GM12892 (cell line): ENCODE measurements at regions not wholly inside any gene's neighbourhood (a gene's known extent, or its start where the extent isn't known, plus 50 kb on each side); places are given as distances from the start of the nearest gene placed in this dataset.

ENCODE experiments used
- DNase-seq: peaks from one replicate; pipeline ENCODE4 v3.0.0; 2011; ENCODE audit not compliant: insufficient read length
- FAIRE-seq: peaks from 2 replicates; lab custom pipeline; 2011; peaks lifted over from hg19 to GRCh38; lab: Jason Lieb, UNC
- POLR2A ChIP-seq: IDR thresholded peaks from 2 replicates; pipeline ENCODE4 v1.6.1; 2011; ENCODE audit warnings: low read depth, low read length, control low read depth
- POLR2AphosphoS5 ChIP-seq: IDR thresholded peaks from 2 replicates; pipeline ENCODE4 v1.6.1; 2011; ENCODE audit warnings: low read depth, low read length, control low read depth
- TAF1 ChIP-seq: IDR thresholded peaks from 2 replicates; pipeline ENCODE4 v1.6.1; 2011; ENCODE audit warnings: low read depth, mild to moderate bottlenecking, control low read depth, low read length, borderline replicate concordance

DNA sequence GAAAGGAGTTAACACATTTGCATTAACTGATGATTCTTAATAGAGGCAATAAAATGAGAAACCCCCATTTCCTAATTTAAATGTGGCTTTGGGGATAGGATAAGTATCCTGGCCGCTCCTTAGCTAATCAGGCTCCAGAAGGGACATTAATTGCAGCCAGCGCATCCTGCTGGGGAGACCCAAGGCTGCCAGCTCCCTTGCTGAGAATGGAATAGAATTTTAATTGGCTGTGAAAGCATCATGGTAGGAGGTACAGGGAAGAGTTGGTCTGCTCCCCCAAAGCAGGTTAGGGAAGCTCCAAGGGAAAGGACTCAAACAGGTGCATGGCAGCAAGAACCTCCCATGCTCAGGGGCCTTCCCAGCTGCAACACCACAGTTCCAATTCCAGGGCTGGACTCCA, 71.4 kb downstream of the MARCHF4 start:
- DNase-seq (no peak), FAIRE-seq (no peak)
- TF ChIP-seq TAF1 (no peak), POLR2A (no peak), POLR2AphosphoS5 (no peak)

DNA sequence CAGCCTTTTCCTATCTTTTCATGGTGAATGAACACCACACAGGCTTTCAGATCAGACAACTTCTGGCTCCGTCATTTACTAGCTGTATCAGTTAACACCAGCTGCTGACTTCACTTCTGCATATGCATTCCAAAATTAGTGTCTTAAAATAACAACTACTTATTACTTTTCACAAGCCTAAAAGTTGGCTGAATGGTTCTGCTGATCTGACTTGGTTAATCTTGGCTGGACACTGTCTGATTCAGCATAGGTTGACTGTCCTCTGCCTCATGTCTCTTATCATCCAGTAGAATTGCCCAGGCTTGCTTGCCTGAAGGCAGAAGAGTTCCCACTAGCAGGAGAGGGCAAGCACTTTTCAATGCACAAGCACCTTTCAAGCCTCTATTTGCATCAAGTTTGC, 72.7 kb downstream of the MARCHF4 start:
- no peak for DNase-seq
- no peak for TF ChIP-seq POLR2A
- no peak for TF ChIP-seq TAF1
- FAIRE-seq = no peak

- DNase-seq = no peak
- TF ChIP-seq POLR2A = no peak
- TF ChIP-seq POLR2AphosphoS5 = no peak
- TF ChIP-seq TAF1 = no peak
- no peak for FAIRE-seq
Measured at GRCh38 chr2:216298719-216299495, 73.4 kb downstream of the MARCHF4 start.

- TF ChIP-seq POLR2AphosphoS5 (no peak), POLR2A (no peak), TAF1 (no peak)
- no peak for FAIRE-seq
Measured at GRCh38 chr2:216296856-216297255, 75.4 kb downstream of the MARCHF4 start.

DNA sequence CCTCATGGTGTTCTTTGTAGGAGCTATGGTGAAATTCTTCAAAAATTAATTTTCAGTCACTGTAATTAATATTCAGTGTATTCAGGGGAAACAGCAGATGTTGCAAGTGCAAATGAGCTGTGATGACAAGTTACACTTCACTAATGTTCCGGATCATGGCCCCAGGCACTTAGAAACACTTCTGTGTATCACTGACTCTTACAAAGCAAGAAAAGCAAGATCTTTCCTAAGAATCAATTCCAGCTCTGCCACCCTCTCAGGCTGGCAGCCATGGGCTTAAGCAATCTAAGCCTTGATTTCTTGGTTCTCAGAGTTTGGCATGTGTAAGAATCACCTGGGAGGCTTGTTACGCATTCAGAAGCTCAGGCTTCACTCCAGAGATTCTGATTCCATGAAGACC, 78.0 kb downstream of the MARCHF4 start:
- TF ChIP-seq POLR2AphosphoS5 (no peak), TAF1 (no peak), POLR2A (no peak)
- FAIRE-seq (no peak), DNase-seq (no peak)

More at GRCh38 chr2:216296856-216297255, 75.4 kb downstream of the MARCHF4 start:
- no peak for DNase-seq

- no peak for FAIRE-seq
- no peak for TF ChIP-seq POLR2AphosphoS5
- TF ChIP-seq POLR2A = no peak
- TF ChIP-seq TAF1 = no peak
- no peak for DNase-seq
Measured at GRCh38 chr2:216293883-216294282, 78.4 kb downstream of the MARCHF4 start.

DNA sequence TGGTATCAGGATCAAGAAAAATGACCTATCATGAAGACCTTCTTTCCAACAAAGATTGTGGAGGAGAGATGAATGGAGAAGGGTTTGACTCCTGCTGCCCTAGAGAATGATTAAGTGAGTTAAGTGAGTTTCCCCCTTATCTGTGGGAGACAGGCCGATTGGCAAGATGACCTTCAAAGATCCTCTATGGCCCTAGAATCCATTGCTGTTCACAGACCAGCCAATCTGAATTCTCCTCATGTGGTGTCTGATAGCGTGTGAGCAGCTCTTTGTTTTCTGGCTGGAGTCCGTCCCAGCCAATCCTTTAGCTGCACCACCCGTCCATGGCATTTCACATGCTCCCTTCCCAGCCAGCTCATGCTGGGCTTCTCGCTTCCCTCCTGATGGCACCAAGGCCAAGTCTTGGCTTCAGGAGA, 79.4 kb downstream of the MARCHF4 start:
- no peak for FAIRE-seq
- TF ChIP-seq POLR2AphosphoS5 (no peak), TAF1 (no peak), POLR2A (no peak)
- no peak for DNase-seq

- DNase-seq (no peak), FAIRE-seq (no peak)
- no peak for TF ChIP-seq POLR2A
- no peak for TF ChIP-seq TAF1
- TF ChIP-seq POLR2AphosphoS5 = no peak
Measured at GRCh38 chr2:216292475-216292874, 79.8 kb downstream of the MARCHF4 start.

DNA sequence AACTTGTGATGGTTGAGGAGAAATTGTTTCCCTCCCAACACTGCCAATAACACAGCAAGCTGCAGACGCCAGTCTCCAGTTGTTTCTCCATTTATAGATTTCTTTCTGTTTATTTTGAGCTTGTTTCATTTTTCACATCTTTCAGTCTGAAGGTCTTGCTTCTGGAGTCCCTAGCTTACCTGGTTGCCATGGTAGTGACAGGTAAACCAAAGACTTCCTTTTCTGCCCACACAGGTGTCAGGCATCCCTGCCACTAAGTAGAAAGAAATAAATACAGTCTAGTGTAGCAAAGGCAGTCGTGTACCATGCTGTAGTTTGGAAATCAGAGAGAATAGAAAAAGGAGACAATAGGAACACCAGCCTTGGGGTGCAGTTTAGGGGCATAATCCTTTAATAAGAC, 82.8 kb downstream of the MARCHF4 start:
- no peak for DNase-seq
- no peak for TF ChIP-seq TAF1
- no peak for TF ChIP-seq POLR2AphosphoS5
- no peak for TF ChIP-seq POLR2A
- no peak for FAIRE-seq

GRCh38 chr2:216287251-216287650, 85.0 kb downstream of the MARCHF4 start:
- TF ChIP-seq POLR2AphosphoS5 (no peak), POLR2A (no peak), TAF1 (no peak)
- FAIRE-seq (no peak), DNase-seq (no peak)

GRCh38 chr2:216286616-216287231, 85.6 kb downstream of the MARCHF4 start:
- DNase-seq = no peak
- TF ChIP-seq TAF1 (no peak), POLR2A (no peak), POLR2AphosphoS5 (no peak)
- FAIRE-seq = no peak

DNA sequence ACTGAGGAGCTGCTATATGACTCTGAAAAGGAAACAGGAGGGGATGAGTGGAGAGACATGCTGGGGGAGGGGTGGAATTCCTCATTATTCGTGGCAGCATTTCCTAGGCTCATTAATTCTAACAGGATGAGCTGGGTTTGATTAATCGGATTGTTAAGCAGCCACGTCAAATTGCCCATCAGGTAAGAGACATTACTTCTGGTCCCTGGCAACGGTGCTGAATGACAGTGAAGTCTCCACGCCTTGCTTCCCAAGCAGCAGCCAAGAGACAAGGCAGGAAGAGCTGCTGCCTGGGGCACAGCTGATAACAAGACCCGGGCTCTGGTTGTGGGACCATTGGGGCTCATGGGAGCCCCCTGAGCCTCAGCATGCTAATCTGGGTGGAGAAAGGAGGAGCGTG, 86.6 kb downstream of the MARCHF4 start:
- no peak for TF ChIP-seq POLR2AphosphoS5
- TF ChIP-seq TAF1 = no peak
- TF ChIP-seq POLR2A = no peak
- no peak for DNase-seq
- FAIRE-seq = no peak

DNA sequence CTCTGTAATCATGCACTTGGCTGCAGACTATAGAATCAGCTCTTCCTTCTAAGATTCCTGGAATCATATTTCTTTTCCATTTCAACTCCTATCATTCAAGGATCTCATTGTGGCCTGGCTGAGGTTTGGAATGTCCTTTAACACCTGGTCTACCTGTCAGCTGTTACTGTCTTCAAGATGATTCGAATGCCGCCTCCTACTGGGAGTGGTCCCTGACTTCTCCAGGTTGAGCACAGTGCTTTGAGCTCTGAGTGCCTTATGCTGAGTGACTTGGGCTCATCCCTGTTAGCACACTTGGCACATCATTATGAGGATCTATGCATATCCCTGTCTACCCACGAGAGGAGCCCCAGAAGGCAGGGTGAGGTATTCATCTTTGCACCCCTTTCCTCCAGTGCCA, 87.6 kb downstream of the MARCHF4 start:
- FAIRE-seq = no peak

More for the DNA sequence above, 87.6 kb downstream of the MARCHF4 start:
- no peak for TF ChIP-seq POLR2AphosphoS5
- TF ChIP-seq POLR2A = no peak
- no peak for TF ChIP-seq TAF1
- no peak for DNase-seq
